ENCODE measurements at regions not wholly inside any gene's neighbourhood (a gene's known extent, or its start where the extent isn't known, plus 50 kb on each side); places are given as distances from the start of the nearest gene placed in this dataset.

- CTCF ChIA-PET: no interaction called here
- H3K36me3 Mint-ChIP-seq: peaks cover 41% of the 10 kb centered on the region
- H3K4me3 Mint-ChIP-seq: no peak overlapping the region
- POLR2A ChIA-PET: no interaction called here
- TF ChIP-seq GTF2I (CRISPR knock-in tag; conservative IDR thresholded peaks at IDR 0.05): no peak
- TF ChIP-seq IRF2 (CRISPR knock-in tag; IDR thresholded peaks at IDR 0.05; ENCODE audit: borderline replicate concordance, low read depth): no peak
- TF ChIP-seq KAT7 (CRISPR knock-in tag; IDR thresholded peaks at IDR 0.05; ENCODE audit: borderline replicate concordance): no peak
- TF ChIP-seq ATF1 (CRISPR knock-in tag; IDR thresholded peaks at IDR 0.05): no peak
- no peak for TF ChIP-seq E2F5 (CRISPR knock-in tag; IDR thresholded peaks at IDR 0.05)
- no peak for TF ChIP-seq STAT6 (CRISPR knock-in tag; conservative IDR thresholded peaks at IDR 0.05; ENCODE audit: low read depth)
- TF ChIP-seq NR2C2 (CRISPR knock-in tag; IDR thresholded peaks at IDR 0.05): no peak
- no peaks in the 10 kb centered on the region for H3K4me1 Mint-ChIP-seq
- DNase-seq (ENCODE audit: low spot score): no peak
- H3K9me3 Mint-ChIP-seq: peaks cover 46% of the 10 kb centered on the region
- ATAC-seq: no peak
- no peak overlapping the region for H3K27ac Mint-ChIP-seq
- H3K27me3 Mint-ChIP-seq (ENCODE audit: low read depth): peaks cover 2% of the 10 kb centered on the region
Measured at GRCh38 chr2:6755456-6755855, 110.3 kb downstream of the CMPK2 start.

GRCh38 chr2:6757215-6757614 lies 108.5 kb downstream of the CMPK2 start:
- Mint-ChIP-seq H3K9me3 (peaks cover 31% of the 10 kb centered on the region), H3K4me3 (no peak overlapping the region), H3K36me3 (peaks cover 31% of the 10 kb centered on the region), H3K27ac (no peak overlapping the region), H3K27me3 (ENCODE audit: low read depth) (peaks cover 2% of the 10 kb centered on the region), H3K4me1 (no peaks in the 10 kb centered on the region)
- POLR2A ChIA-PET: no interaction called here
- CTCF ChIA-PET: no interaction called here
- DNase-seq (ENCODE audit: low spot score) (no peak), ATAC-seq (no peak)
- no peak for TF ChIP-seq RORB (CRISPR knock-in tag; IDR thresholded peaks at IDR 0.05)

GRCh38 chr2:6759689-6760088 lies 106.0 kb downstream of the CMPK2 start:
- POLR2A ChIA-PET: no interaction called here
- CTCF ChIA-PET: no interaction called here
- peaks cover 32% of the 10 kb centered on the region for H3K9me3 Mint-ChIP-seq
- peaks cover 6% of the 10 kb centered on the region for H3K27me3 Mint-ChIP-seq (ENCODE audit: low read depth)
- H3K4me3 Mint-ChIP-seq: no peak overlapping the region
- H3K4me1 Mint-ChIP-seq: no peaks in the 10 kb centered on the region
- DNase-seq (ENCODE audit: low spot score): no peak
- H3K27ac Mint-ChIP-seq: no peak overlapping the region
- H3K36me3 Mint-ChIP-seq: peaks cover 38% of the 10 kb centered on the region
- no peak for ATAC-seq
- TF ChIP-seq ZNF532 (CRISPR knock-in tag; IDR thresholded peaks at IDR 0.05; ENCODE audit: borderline replicate concordance) (no peak), GTF2I (CRISPR knock-in tag; conservative IDR thresholded peaks at IDR 0.05) (no peak), ZBTB21 (CRISPR knock-in tag; IDR thresholded peaks at IDR 0.05; ENCODE audit: borderline replicate concordance) (no peak), JUN (CRISPR knock-in tag; IDR thresholded peaks at IDR 0.05) (no peak), ZNF281 (CRISPR knock-in tag; IDR thresholded peaks at IDR 0.05) (no peak), OVOL2 (CRISPR knock-in tag; IDR thresholded peaks at IDR 0.05; ENCODE audit: borderline replicate concordance) (no peak), NFYB (CRISPR knock-in tag; conservative IDR thresholded peaks at IDR 0.05; ENCODE audit: low read depth) (no peak), CREB1 (CRISPR knock-in tag; IDR thresholded peaks at IDR 0.05) (no peak), ZNF423 (CRISPR knock-in tag; IDR thresholded peaks at IDR 0.05) (no peak), CTCF (IDR thresholded peaks at IDR 0.05) (no peak), KAT7 (CRISPR knock-in tag; IDR thresholded peaks at IDR 0.05; ENCODE audit: borderline replicate concordance) (no peak), EMX1 (CRISPR knock-in tag; IDR thresholded peaks at IDR 0.05) (no peak), ZNF232 (CRISPR knock-in tag; IDR thresholded peaks at IDR 0.05) (no peak), GRHL2 (CRISPR knock-in tag; IDR thresholded peaks at IDR 0.05; ENCODE audit: insufficient replicate concordance, severe bottlenecking) (no peak)

Measured in WTC11 (cell line).